Large intestine (tissue), 3 donors: ENCODE measurements at regions not wholly inside any gene's neighbourhood (a gene's known extent, or its start where the extent isn't known, plus 50 kb on each side); places are given as distances from the start of the nearest gene placed in this dataset.

Experiments used
- DNase-seq, 2 donors: peaks; one replicate each; pipeline versions ENCODE4 v3.0.0 to v3.0.0-alpha.2; 2013
- H3K27ac ChIP-seq: one replicate; pipeline ENCODE4 v1.5.1; 2013; ENCODE audit warnings: low read length
- H3K27me3 ChIP-seq: 2 replicates; pipeline ENCODE4 v1.6.1; 2013; ENCODE audit warnings: low read length; ENCODE audit not compliant: control insufficient read depth, insufficient read depth
- H3K36me3 ChIP-seq: 2 replicates; pipeline ENCODE4 v1.6.1; 2013; ENCODE audit warnings: low read length; ENCODE audit not compliant: control insufficient read depth, insufficient read depth
- H3K4me1 ChIP-seq: one replicate; pipeline ENCODE4 v1.6.1; 2013; ENCODE audit warnings: low read length; ENCODE audit not compliant: control insufficient read depth, insufficient read depth
- H3K4me3 ChIP-seq: one replicate; pipeline ENCODE4 v1.5.1; 2013; ENCODE audit warnings: low read length
- H3K9me3 ChIP-seq: one replicate; pipeline ENCODE4 v1.6.1; 2013; ENCODE audit warnings: mild to moderate bottlenecking, low read depth, low read length, moderate library complexity; ENCODE audit not compliant: control insufficient read depth
- WGBS: methylation state at CpG from one replicate; pipeline ENCODE4 v1.1.5; 2013; ENCODE audit warnings: low lambda C conversion rate; ENCODE audit not compliant: insufficient coverage; 5-methylcytosine and 5-hydroxymethylcytosine counted together

- Histone ChIP-seq H3K4me3 (no peak overlapping the region), H3K9me3 (no peaks in the 10 kb centered on the region), H3K36me3 (no peaks in the 10 kb centered on the region), H3K4me1 (no peaks in the 10 kb centered on the region), H3K27me3 (no peaks in the 10 kb centered on the region), H3K27ac (no peak overlapping the region)
- DNase-seq: no peak
- 94% methylated on average over 3 of the region's 4 CpGs for WGBS
Measured at GRCh38 chr9:119114681-119115080, 254.6 kb downstream of the BRINP1 start.
